HepG2 (cell line): ENCODE measurements at regions not wholly inside any gene's neighbourhood (a gene's known extent, or its start where the extent isn't known, plus 50 kb on each side); places are given as distances from the start of the nearest gene placed in this dataset.

Source experiments
- ADNP ChIP-seq: sonication (generic); formaldehyde crosslinking; IDR thresholded peaks from 2 replicates; pipeline ENCODE4 v1.4.0; 2020; ENCODE audit warnings: missing genetic modification reagents
- ARNT2 ChIP-seq: sonication (generic); formaldehyde crosslinking; IDR thresholded peaks from 2 replicates; pipeline ENCODE4 v1.8.0; 2022; ENCODE audit warnings: mild to moderate bottlenecking, low read depth, missing genetic modification reagents, moderate library complexity
- ELF3 ChIP-seq: IDR thresholded peaks from 2 replicates; pipeline ENCODE4 v1.6.1; 2016; ENCODE audit warnings: missing genetic modification reagents, missing compliant biosample characterization
- GATAD1 ChIP-seq: IDR thresholded peaks from 2 replicates; pipeline ENCODE4 v1.6.1; 2016; ENCODE audit warnings: missing genetic modification reagents, missing compliant biosample characterization
- GZF1 ChIP-seq: sonication (generic); formaldehyde crosslinking; IDR thresholded peaks from 2 replicates; pipeline ENCODE4 v1.5.1; 2020; ENCODE audit warnings: mild to moderate bottlenecking, missing genetic modification reagents
- NCOA5 ChIP-seq: sonication (generic); formaldehyde crosslinking; IDR thresholded peaks from 2 replicates; pipeline ENCODE4 v1.4.0; 2020; ENCODE audit warnings: missing genetic modification reagents
- PREB ChIP-seq: sonication (generic); formaldehyde crosslinking; IDR thresholded peaks from 2 replicates; pipeline ENCODE4 v1.4.0; 2020; ENCODE audit warnings: missing genetic modification reagents
- RFX1 ChIP-seq: fragments of 450-650 bp; IDR thresholded peaks from 2 replicates; pipeline ENCODE4 v1.6.1; 2017
- RNF219 ChIP-seq: sonication (generic); formaldehyde crosslinking; IDR thresholded peaks from 2 replicates; pipeline ENCODE4 v1.5.0; 2020; ENCODE audit warnings: mild to moderate bottlenecking, missing genetic modification reagents
- TFAP4 ChIP-seq: sonication (generic); IDR thresholded peaks from 2 replicates; pipeline ENCODE4 v1.6.1; 2016; ENCODE audit warnings: low read depth, borderline replicate concordance
- ZNF383 ChIP-seq: sonication (generic); formaldehyde crosslinking; IDR thresholded peaks from 2 replicates; pipeline ENCODE4 v1.4.0; 2020; ENCODE audit warnings: missing genetic modification reagents, mild to moderate bottlenecking, borderline replicate concordance
- ZNF496 ChIP-seq: sonication (generic); formaldehyde crosslinking; IDR thresholded peaks from 2 replicates; pipeline ENCODE4 v1.8.1; 2023; ENCODE audit warnings: mild to moderate bottlenecking, moderate library complexity, missing genetic modification reagents; ENCODE audit not compliant: insufficient replicate concordance
- ZNF503 ChIP-seq: sonication (generic); formaldehyde crosslinking; IDR thresholded peaks from 2 replicates; pipeline ENCODE4 v1.4.0; 2020; ENCODE audit warnings: missing genetic modification reagents
- ZNF557 ChIP-seq: sonication (generic); formaldehyde crosslinking; IDR thresholded peaks from 2 replicates; pipeline ENCODE4 v1.4.0; 2020; ENCODE audit warnings: missing genetic modification reagents
- ZNF747 ChIP-seq: sonication (generic); formaldehyde crosslinking; IDR thresholded peaks from 2 replicates; pipeline ENCODE4 v1.8.1; 2023; ENCODE audit warnings: missing genetic modification reagents, mild to moderate bottlenecking, borderline replicate concordance
- TF ChIP-seq, protein P1 (sequence below): sonication (generic); formaldehyde crosslinking; conservative IDR thresholded peaks from 2 replicates; pipeline ENCODE4 v1.4.0; 2020; ENCODE audit warnings: missing genetic modification reagents
- TF ChIP-seq, protein P2 (sequence below): sonication (generic); formaldehyde crosslinking; IDR thresholded peaks from 2 replicates; pipeline ENCODE4 v1.5.0; 2020; ENCODE audit warnings: mild to moderate bottlenecking, missing genetic modification reagents

DNA sequence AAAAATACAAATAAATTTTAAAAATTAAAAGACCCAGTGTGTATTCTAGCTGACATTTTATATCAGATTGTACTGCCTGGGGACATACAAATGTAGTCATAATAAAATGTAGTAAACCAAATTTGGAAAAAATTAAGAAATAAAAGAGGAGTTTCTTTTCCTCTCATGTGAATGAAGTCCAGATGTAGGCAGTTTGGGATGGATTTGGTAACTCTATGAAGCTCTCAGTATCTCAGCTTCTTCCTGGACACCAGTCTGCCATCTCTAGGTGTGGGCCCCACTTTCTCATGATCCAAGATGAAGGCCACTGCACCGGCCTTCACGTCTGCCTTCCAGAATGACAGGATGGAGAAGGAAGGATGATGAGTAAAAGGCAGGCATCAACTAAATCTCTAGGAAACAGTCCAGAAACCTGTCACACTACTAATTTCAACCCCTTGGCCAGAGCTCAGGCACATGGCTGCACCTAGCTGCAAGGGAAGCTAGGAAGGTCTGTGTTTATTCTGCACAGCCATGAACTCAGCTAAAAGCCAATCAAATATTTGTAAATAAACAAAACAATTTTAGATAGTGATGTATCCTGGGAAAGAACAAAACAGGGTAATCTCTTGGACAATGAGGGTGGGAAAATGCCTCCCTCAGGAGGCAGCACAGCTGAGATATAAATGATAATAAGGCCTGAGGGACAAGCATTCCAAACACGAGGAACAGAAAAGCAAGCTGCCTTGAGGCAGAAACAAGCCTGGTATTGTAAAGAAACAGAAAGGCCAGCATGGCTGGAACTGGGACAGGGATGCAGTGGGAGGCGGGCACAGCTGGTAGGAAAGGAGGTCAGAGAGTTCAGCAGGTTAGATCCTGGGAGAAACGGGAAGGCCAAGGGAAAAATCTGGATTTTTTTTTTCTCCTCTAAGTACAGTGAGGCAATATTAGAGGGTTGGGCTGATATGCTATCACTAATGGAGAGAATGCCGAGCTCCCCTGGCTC lies 88.5 kb upstream of the PTPN1 start (continued):
- TF ChIP-seq TFAP4, result 0 out of 2 replicates have a peak, but pooled peaks have one; percentile 7
- no peak for TF ChIP-seq ZNF557 (CRISPR knock-in tag)
- TF ChIP-seq RFX1, result no peak
- TF ChIP-seq NCOA5 (CRISPR knock-in tag), result no peak
- TF ChIP-seq ZNF383 (CRISPR knock-in tag), result no peak
- TF ChIP-seq ELF3, result no peak
- 0 out of 2 replicates have a peak, but pooled peaks have one; percentile 50 for TF ChIP-seq RNF219 (CRISPR knock-in tag)
- no peak for TF ChIP-seq ZNF503 (CRISPR knock-in tag)
- TF ChIP-seq ARNT2, result 0 out of 2 replicates have a peak, but pooled peaks have one; percentile 18
- TF ChIP-seq, protein P1, sequence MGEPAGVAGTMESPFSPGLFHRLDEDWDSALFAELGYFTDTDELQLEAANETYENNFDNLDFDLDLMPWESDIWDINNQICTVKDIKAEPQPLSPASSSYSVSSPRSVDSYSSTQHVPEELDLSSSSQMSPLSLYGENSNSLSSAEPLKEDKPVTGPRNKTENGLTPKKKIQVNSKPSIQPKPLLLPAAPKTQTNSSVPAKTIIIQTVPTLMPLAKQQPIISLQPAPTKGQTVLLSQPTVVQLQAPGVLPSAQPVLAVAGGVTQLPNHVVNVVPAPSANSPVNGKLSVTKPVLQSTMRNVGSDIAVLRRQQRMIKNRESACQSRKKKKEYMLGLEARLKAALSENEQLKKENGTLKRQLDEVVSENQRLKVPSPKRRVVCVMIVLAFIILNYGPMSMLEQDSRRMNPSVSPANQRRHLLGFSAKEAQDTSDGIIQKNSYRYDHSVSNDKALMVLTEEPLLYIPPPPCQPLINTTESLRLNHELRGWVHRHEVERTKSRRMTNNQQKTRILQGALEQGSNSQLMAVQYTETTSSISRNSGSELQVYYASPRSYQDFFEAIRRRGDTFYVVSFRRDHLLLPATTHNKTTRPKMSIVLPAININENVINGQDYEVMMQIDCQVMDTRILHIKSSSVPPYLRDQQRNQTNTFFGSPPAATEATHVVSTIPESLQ (CRISPR knock-in tag), result no peak
- TF ChIP-seq ADNP, result peak; percentile 27; the same call in 1 of the 2 replicates
- TF ChIP-seq ZNF496 (CRISPR knock-in tag), result no peak
- no peak for TF ChIP-seq PREB
- 0 out of 2 replicates have a peak, but pooled peaks have one; percentile 27 for TF ChIP-seq ZNF747 (CRISPR knock-in tag)
- no peak for TF ChIP-seq GZF1 (CRISPR knock-in tag)
- TF ChIP-seq, protein P2, sequence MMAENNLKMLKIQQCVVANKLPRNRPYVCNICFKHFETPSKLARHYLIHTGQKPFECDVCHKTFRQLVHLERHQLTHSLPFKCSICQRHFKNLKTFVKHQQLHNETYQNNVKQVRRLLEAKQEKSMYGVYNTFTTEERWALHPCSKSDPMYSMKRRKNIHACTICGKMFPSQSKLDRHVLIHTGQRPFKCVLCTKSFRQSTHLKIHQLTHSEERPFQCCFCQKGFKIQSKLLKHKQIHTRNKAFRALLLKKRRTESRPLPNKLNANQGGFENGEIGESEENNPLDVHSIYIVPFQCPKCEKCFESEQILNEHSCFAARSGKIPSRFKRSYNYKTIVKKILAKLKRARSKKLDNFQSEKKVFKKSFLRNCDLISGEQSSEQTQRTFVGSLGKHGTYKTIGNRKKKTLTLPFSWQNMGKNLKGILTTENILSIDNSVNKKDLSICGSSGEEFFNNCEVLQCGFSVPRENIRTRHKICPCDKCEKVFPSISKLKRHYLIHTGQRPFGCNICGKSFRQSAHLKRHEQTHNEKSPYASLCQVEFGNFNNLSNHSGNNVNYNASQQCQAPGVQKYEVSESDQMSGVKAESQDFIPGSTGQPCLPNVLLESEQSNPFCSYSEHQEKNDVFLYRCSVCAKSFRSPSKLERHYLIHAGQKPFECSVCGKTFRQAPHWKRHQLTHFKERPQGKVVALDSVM, result no peak
- no peak for TF ChIP-seq GATAD1
